Calu3 (cell line): ENCODE measurements at regions not wholly inside any gene's neighbourhood (a gene's known extent, or its start where the extent isn't known, plus 50 kb on each side); places are given as distances from the start of the nearest gene placed in this dataset.

Source experiments
- BruUV-seq: library from RNA; stranded (reverse); fragments of 400-500 nt; replicated peaks from 2 replicates; lab custom pipeline; 2021; lab: Mats Ljungman, UMichigan
- CTCF ChIA-PET: fragments of 300-600 bp; sonication (Branson Sonifier 250); formaldehyde crosslinking; loops from one replicate; lab custom pipeline; 2022; ENCODE audit warnings: antibody characterized with exemption; lab: Charles Lee
- DNase-seq: peaks from one replicate; pipeline ENCODE4 v3.0.0; 2022
- H3K27ac Mint-ChIP-seq: one replicate; pipeline ENCODE4 v1.8.0; 2022; ENCODE audit warnings: mixed read lengths; ENCODE audit not compliant: unreplicated experiment
- H3K27me3 Mint-ChIP-seq: one replicate; pipeline ENCODE4 v1.8.0; 2022; ENCODE audit warnings: mixed read lengths; ENCODE audit not compliant: unreplicated experiment
- H3K36me3 Mint-ChIP-seq: one replicate; pipeline ENCODE4 v1.8.0; 2022; ENCODE audit warnings: mild to moderate bottlenecking, moderate library complexity, mixed read lengths; ENCODE audit not compliant: insufficient read depth, unreplicated experiment
- H3K4me1 Mint-ChIP-seq: one replicate; pipeline ENCODE4 v1.8.0; 2022; ENCODE audit warnings: mild to moderate bottlenecking, low read depth, mixed read lengths; ENCODE audit not compliant: unreplicated experiment
- H3K4me3 Mint-ChIP-seq: one replicate; pipeline ENCODE4 v1.8.0; 2022; ENCODE audit warnings: mild to moderate bottlenecking, low read depth, moderate library complexity, mixed read lengths; ENCODE audit not compliant: unreplicated experiment
- H3K9me3 Mint-ChIP-seq: one replicate; pipeline ENCODE4 v1.8.0; 2022; ENCODE audit warnings: low read depth, mixed read lengths; ENCODE audit not compliant: unreplicated experiment
- CTCF ChIP-seq: fragments of 200-600 bp; IDR thresholded peaks from one replicate; pipeline ENCODE4 v1.8.0; 2022; ENCODE audit warnings: antibody characterized with exemption; ENCODE audit not compliant: unreplicated experiment
- intact Hi-C: fragments of 100-400 bp; cut with micrococcal nuclease; formaldehyde crosslinking; loops from one replicate; pipeline ENCODE4 v1.10.0; 2022; ENCODE audit not compliant: unreplicated experiment

- intact Hi-C loops, result no loop called here
- H3K9me3 Mint-ChIP-seq, result no peaks in the 10 kb centered on the region
- no peak overlapping the region for H3K27ac Mint-ChIP-seq
- H3K27me3 Mint-ChIP-seq, result no peaks in the 10 kb centered on the region
- H3K4me3 Mint-ChIP-seq, result no peak overlapping the region
- no peaks in the 10 kb centered on the region for H3K4me1 Mint-ChIP-seq
- no peak for TF ChIP-seq CTCF
- no peak for DNase-seq
- no peaks in the 10 kb centered on the region for H3K36me3 Mint-ChIP-seq
- no TSS peak for BruUV-seq
- CTCF ChIA-PET, result interaction anchor here (0.7 to 2.3 kb wide), 6 partner anchors 10 to 318 kb away, joined by 3 to 10 read pairs (median 4); no protein-coding TSS in a partner anchor
Measured at GRCh38 chr7:31419505-31420055, 79.1 kb upstream of the NEUROD6 start.

GRCh38 chr7:31420948-31421347 lies 80.4 kb upstream of the NEUROD6 start:
- Mint-ChIP-seq H3K4me1 (no peaks in the 10 kb centered on the region), H3K27ac (no peak overlapping the region), H3K27me3 (no peaks in the 10 kb centered on the region), H3K4me3 (no peak overlapping the region), H3K9me3 (no peaks in the 10 kb centered on the region), H3K36me3 (no peaks in the 10 kb centered on the region)
- intact Hi-C loops, result no loop called here
- no peak for TF ChIP-seq CTCF
- CTCF ChIA-PET, result interaction anchor here (1.5 kb wide), 1 partner anchor 8 kb away, joined by 3 read pairs; no protein-coding TSS in a partner anchor
- DNase-seq, result no peak
- BruUV-seq, result no TSS peak

GRCh38 chr7:31421607-31422006 lies 81.1 kb upstream of the NEUROD6 start:
- BruUV-seq, result no TSS peak
- Mint-ChIP-seq H3K9me3 (no peaks in the 10 kb centered on the region), H3K27ac (no peak overlapping the region), H3K4me1 (no peaks in the 10 kb centered on the region), H3K27me3 (no peaks in the 10 kb centered on the region), H3K36me3 (no peaks in the 10 kb centered on the region), H3K4me3 (no peak overlapping the region)
- CTCF ChIA-PET, result interaction anchor here (1.6 kb wide), 1 partner anchor 22 kb away, joined by 8 read pairs; no protein-coding TSS in a partner anchor
- DNase-seq, result no peak
- intact Hi-C loops, result no loop called here
- no peak for TF ChIP-seq CTCF

GRCh38 chr7:31423994-31424393 lies 83.5 kb upstream of the NEUROD6 start:
- Mint-ChIP-seq H3K4me1 (no peaks in the 10 kb centered on the region), H3K27me3 (no peaks in the 10 kb centered on the region), H3K27ac (no peak overlapping the region), H3K4me3 (no peak overlapping the region), H3K9me3 (no peaks in the 10 kb centered on the region), H3K36me3 (no peaks in the 10 kb centered on the region)
- intact Hi-C loops, result no loop called here
- BruUV-seq, result no TSS peak
- no peak for DNase-seq
- TF ChIP-seq CTCF, result no peak
- CTCF ChIA-PET, result no interaction called here
